Ecto neural progenitor cell (in vitro differentiated cells): ENCODE measurements at regions not wholly inside any gene's neighbourhood (a gene's known extent, or its start where the extent isn't known, plus 50 kb on each side); places are given as distances from the start of the nearest gene placed in this dataset.
"Not testable (repeated sequence)": the region's sequence is repeated elsewhere in the genome, so short reads cannot be mapped to it uniquely, and the experiment has no call there.

Source experiments
- DNase-seq: peaks from one replicate; pipeline ENCODE4 v3.0.0-alpha.2; 2018; ENCODE audit warnings: low spot score

DNA sequence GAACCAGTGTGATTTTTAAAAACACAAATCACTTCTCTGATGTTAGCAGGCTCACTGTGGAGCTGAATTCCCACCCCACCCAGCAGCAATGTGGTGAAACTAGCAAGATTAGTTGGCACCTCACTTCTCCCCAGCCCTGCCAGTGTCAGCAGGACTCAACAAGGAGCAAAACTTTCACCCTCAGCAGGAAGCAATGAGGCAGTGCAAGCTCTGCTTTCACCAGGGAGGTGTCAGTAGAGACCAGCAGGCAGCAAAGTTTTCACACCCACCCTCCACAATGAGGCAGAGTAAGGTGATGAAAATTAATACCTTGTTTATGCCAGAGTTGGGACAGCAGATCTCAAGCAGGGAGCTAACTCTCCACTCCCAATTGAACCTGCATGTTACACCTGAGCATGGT lies 565.0 kb downstream of the CETN3 start:
- DNase-seq = no peak

DNA sequence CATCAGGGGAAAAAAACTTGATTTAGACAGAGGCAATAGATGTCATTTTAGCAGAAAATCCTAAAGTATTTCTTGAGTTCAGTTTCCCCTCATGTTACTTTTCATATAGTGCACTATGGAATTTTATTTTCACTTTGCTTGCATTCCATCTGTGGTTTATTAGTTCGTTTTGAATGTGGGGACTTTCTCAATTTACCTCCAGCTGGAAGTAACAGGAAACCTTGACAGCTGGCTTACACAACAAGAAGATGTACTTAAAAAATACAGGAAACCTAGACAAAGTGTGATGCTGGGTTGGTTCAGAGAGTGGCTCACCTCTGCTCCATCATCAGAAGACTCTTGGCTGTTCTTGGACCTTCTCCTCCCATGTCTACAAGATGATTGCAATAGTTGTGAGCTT lies 567.0 kb downstream of the CETN3 start:
- DNase-seq = no peak

DNA sequence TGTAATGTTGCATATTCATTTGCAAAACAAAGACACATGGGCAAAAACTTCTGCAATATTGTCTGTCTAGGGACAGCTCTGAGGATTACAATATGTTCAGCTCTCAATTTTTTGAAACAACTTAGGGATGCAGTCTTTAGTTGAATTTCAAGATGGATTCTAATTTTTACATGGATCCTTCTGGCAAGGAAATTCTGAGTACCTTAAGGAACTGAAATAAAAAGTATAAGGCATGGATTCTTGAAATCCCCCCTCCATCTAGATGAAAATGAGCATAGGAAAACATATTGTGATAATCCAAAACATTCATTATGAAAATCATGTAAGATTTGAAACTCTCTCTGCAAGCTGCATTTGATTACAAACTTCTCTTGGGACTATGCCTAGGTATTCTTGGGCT lies 568.6 kb downstream of the CETN3 start:
- DNase-seq = no peak

DNA sequence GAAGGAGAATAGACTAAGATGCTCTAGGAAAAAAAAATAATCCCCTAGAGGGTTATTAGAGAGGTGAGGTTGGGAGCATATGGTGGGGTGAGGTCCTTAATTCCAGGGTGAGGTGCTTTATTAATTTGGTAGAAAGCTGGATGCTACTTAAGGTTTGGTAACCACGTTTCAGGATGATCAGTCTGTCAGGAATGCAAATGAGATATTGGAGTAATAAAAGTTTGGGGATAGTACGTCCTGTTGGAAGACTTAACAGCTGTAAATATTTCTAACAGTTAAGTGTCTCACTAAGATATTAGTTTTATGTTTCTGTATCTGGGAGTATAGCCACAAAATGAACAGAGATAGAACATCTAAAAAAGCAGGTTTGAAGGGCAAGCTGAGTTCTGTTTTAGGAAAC lies 578.9 kb downstream of the CETN3 start:
- no peak for DNase-seq

DNA sequence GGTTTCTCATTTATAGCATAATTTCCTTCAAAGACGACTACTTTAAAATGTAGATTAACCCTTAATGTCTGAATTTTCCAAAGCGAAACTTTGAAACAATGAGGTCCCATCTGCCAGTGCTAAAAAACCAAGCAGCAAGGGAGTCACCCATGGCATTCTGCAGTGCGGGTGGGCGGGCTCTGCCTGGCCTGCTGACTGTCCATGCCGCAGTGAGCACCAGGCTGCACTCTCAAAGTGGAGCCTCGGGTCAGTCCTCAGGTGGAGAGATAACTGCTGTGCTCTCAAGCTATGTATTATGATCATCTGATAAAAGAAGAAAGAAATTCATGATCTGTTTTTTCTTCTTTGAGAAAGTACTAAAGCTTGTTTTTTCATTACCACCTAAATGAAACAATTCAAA lies 581.6 kb downstream of the CETN3 start:
- no peak for DNase-seq

DNA sequence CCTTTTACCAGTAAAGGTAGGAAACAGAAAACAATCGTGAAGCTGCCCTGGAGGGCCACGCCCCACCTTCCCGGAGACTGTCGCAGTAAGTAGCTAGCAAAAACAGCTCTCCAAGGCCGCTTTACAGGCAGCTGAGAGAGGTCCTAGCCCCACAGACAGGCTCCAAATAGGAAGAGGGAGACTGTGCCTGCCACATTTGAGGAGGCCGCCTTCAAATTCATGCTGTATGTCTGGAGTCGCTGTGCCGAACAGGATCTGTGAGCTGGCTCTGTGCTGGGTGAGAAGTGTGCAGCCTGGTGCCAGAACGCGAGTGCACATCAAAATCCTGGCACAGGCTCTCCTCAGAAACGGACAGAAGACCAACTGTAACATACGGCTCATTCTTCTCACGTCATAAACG lies 582.2 kb downstream of the CETN3 start:
- no peak for DNase-seq

DNA sequence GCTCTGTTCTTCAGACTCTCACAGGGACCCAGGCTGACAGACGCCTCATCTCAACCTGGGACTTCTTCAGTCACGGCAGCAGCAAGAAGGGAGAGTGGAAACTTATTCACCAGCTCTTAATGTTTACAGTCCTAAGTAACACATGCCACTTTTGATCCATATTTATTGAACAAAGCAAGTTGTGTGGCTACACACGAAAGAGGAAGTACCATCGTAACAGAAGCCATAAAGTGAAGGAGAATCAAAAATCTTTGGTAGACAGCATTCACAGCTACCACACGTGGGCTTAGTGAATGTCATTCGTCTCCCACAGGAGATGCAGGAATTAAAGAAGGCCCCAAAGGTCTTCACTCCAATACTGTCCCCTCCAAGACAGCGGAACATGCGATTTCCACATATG lies 582.6 kb downstream of the CETN3 start:
- no peak for DNase-seq

DNA sequence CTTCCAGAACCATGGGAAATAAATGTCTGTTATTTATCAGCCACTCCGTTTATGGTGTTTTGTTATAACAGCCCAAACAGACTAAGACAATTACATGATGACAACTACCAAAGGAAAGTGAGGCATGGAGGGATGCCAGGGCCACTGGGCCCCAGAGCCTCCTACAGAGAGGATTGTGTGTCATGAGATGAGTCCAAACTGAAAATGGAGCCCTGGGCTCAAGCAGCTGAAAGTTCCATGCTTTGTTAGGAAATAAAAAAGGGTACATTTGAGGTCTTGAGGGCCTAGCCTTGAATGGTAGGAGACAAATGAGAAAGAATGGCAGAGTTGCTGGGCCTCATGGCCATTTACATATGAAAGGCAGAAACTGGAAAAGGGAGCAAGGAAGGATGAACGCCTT lies 586.5 kb downstream of the CETN3 start:
- DNase-seq = no peak

DNA sequence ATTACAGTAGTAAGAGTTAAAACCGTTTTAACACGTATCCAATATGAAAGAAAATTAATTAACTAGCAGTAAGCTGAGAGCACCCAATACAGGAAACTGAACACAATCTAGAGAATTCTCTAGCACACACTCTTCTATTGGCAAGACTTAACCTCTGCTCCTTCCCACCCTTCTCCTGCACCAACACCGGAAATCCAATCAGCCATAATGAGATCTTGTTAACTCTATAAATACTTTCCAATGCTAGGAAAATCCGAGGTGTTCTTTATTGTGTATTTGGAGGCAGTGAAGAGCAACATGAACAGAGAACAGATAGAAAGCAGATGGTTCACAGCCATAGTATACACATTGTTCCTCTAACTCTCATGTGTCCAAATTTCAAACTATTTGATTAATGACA lies 591.7 kb downstream of the CETN3 start:
- DNase-seq = no peak

DNA sequence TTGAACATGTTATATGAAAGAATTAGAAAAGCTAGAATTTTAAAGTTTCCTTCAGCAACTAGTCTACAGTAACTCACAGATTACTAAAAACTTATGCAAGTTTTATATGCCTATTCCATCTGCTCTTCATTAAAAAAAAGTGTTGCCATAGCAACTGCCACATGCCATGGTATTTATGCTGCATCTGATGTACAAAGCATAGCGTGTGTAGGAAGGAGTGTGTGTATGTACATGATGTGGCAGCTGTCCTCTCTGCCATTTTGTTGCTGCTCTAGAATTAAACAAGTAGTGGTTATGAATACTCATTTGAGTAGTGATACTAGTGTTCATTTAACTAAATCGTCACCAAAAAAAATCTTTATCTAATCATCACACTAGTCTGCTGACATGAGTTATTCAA lies 593.5 kb downstream of the CETN3 start:
- DNase-seq = no peak

DNA sequence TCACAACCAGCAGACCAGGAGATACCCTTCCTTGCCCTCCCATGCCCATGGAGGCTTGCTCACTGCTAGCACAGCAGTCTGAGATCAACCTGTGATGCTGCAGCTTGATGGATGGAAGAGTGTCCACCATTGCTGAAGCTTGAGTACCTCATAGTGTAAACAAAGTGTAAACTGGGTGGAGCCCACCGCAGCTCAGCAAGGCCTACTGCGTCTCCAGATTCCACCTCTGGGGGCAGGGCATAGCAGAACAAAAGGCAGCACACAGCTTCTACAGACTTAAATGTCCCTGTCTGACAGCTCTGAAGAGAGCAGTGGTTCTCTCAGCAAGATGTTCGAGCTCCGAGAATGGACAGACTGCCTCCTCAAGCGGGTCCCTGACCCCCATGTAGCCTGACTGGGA lies 608.8 kb downstream of the CETN3 start:
- DNase-seq = not testable (repeated sequence)

DNA sequence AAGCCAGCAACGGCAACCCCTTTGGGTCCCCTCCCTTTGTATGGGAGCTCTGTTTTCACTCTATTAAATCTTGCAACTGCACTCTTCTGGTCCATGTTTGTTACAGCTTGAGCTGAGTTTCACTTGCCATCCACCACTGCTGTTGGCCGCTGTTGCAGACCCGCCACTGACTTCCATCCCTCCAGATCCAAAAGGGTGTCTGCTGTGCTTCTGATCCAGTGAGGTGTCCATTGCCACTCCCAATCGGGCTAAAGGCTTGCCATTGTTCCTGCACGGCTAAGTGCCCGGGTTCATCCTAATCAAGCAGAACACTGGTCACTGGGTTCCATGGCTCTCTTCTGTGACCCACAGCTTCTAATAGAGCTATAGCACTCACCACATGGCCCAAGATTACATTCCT lies 615.1 kb downstream of the CETN3 start:
- DNase-seq = not testable (repeated sequence)

DNA sequence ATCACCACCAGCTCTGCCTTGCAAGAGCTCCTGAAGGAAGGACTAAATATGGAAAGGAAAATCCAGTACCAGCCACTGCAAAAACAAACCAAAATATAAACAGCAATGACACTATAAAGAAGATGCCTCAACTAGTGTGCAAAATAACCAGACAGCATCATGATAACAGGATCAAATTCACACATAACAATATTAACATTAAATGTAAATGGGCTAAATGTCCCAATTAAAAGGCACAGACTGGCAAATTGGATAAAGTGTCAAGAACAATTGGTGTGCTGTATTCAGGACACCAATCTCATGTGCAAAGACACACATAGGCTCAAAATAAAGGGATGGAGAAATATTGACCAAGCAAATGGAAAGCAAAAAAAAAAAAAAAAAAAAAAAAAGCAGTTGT lies 629.8 kb downstream of the CETN3 start:
- not testable (repeated sequence) for DNase-seq

DNA sequence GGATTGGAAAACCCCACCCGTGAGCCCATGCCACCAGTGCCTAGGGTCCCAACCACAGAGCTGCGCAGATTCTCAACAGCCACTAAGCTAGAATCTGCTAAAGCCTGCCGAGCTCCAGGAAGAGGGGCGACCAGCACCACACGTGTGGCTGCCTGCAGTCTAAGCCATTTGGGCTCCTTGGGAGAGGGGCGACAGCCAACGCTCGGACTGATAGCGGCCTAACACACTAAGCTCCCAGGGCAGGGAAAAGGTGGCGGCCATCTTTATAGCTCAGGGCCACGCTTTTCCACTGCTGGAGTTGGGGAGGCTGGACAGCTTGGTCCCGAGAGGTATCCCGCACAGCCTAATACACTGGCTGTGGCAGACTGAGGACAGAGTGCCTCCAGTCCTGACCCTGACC lies 631.8 kb downstream of the CETN3 start:
- DNase-seq = no peak

DNA sequence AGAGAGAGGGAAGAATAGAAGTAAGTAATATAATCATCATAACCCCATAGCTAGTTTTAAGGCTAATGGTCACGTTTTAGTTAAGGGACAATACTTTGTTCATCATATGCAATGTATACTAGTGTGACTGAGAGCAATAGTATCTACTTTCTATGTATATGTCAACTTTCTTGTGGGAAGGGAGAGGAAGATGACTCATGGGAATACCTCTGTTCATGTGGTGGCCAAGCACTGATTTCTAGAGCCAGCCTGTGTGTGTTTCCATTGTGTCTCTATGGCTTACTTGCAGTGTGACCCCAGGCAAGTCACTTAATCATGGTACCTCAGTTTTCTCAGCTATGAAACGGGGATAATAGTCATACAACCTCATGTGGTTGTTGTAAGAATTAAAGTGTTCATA lies 639.6 kb downstream of the CETN3 start:
- DNase-seq = no peak

DNA sequence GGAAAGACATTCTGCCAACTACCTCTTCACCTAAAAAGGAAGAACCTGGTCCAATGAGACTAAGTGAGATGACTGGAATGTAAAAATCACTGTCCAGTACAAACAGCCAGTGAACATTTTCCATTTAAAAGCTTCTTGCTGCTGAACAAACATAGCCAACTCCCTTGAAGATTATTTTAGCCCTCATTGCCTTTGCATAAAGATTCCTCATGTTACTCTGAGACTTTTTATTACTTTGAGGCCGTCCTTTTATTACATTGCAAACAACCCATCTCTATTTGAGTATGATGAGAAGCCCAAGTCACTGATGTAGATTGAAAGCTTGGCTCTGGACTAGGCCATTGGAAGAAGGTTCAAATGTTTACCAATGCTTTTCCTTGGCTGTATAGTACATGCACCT lies 649.8 kb downstream of the CETN3 start:
- no peak for DNase-seq

DNA sequence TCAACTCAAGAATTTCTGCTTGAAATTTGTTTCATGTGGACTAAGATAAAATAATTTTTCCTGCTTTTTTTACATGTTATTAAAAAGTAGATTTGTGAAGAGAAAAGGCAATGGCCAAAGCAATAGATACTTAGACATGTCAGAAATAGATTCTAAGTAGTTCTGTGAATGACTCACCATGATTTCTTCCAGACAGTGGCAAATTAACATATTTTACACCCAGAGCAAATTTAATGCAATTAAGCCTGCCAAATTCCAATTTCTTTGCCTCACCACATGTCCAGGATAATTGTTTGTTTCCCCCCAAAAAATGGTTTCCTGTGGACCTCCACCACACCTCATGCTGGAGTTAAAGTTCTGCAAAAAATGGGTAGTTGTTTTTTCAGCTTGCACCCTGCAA lies 651.4 kb downstream of the CETN3 start:
- no peak for DNase-seq

DNA sequence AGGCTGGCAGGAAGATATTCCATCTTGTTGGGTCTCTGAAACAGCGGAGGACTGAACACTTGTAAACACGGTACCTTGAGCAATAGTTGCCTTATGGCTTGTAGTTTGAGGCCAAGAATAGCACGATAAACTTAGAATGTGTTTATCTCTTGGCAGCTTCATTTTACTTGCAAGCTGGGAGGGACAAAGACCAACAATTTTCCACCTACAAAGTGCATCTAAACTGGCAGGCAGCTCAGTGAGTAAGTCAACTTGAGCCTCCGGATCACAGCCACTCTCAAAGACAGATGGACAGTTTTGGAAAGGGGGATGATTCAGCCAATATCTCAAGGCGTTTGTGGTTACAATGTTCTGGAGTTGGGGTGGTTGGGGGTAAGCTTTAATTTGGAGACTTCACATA lies 652.6 kb downstream of the CETN3 start:
- no peak for DNase-seq

DNA sequence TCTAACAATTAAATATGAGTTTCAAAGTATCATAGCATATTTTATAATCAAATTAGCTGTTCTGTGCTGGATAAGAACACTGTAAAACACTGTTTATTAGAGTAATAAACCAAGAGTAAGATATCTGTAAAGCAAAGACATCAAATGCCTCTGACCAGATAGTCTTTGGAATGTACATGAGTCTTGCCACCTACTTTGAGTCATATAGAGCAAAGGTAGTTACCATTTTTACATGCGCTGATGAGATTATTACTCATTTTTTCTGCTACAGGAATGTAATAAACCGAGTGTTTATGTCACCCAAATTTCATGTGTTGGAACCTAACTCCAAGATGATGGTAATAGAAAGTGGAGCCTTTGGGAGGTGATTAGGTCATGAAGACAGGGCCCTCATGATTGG lies 654.5 kb downstream of the CETN3 start:
- no peak for DNase-seq

DNA sequence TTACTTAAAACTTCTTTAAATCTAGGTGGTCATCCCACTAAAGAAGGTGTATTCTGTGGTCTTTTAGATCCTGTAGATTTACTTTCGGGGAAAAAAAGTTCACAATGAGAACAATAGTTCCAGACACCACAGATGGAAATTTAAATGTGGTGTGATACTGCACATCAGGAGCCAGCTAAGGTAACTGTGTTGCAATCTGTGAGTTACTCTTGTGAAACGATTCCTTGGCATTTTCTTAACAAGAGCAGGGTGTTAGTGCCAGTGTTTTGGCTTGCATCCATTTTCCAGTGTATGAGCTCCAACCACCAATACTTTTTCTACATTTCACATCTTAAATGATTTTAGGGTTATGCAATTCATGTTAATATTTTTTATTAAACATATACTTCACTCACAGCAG lies 674.5 kb downstream of the CETN3 start:
- DNase-seq = no peak

DNA sequence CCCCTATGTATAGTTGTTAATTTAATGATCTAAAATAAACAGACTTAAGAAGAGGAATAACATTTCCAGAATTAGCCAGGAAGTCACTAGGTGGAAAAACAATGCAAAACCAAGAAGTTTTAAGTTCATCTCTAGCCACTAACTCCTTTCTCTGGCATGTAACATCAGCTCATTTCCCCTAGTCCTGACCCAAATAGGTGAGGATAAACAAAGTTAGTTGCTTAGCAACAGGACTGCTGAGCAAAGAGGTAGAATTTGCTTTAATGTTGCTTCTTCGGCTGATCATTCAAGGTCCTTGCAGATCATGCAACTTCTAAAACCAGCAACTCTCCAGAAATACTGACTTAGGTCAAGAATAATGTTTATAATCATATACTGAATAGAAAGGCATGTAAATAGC lies 675.8 kb downstream of the CETN3 start:
- DNase-seq = no peak

DNA sequence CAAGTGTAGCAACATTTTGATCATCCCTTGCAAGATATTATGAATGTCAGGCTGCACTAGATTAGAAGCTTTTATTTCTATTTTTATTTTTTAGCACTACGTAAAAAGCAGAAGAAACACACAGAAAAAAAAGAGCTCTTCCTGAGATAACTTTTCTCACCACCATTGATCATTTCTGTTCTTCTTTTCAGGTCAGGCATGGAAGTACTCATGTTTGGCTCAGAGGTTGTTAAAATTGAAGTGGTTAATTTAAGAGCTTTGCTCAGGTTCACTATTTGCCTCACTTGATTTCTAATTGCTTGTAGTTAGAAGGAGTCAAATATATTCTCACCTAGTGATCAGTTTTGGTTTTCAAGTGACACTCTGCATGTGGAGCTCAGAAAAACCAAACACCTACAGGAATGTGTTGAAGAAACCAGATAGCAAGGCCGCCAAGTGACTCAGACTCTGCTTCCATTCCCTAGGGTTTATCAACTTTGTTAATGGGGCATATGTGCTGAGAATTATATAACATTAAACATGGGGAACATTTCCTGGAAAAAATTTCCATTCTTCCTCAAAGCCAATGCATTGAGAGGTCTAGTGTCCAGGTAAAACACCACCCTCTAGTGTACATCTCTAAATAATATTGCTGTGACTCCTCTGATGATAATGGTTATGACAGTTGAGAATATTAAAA lies 679.8 kb downstream of the CETN3 start:
- no peak for DNase-seq

DNA sequence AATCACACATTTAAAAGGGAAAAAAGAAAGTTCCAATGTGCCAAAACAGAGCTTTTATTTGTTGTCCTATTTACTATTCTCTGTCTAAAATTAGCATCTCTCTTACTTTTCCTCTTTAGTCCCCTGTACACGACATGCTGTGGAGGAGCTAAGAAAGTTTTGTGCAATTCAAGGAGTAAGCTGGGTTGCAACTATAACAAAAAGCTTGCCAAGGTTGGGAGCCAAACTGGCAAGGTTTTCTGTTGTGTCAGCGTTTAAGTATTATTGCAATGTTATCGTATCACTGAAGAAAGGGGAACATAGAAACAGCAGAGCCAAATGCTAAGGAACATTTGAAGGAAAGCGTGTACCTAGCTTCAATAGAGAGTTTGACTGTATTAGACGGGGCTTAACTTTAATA lies 680.8 kb downstream of the CETN3 start:
- no peak for DNase-seq

DNA sequence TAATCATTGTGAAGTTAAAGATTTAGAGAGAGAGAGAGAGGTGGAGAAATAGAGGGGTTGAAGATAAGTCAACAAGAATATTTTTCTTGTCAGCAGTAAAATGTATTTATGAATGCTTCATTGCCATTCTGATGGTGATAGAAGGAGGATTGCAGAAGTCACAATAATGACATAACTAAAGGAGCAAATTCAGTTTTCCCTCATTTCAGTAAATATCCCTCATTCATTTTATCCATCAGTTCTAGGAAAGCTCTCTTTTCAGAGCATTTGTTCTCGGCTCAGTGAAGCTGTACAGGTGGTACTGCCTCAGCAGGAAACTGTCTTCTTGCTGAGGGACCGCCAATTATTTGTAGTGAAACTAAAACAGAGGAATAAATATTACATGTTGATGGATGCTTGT lies 681.4 kb downstream of the CETN3 start:
- DNase-seq = no peak
